ENCODE measurements at regions not wholly inside any gene's neighbourhood (a gene's known extent, or its start where the extent isn't known, plus 50 kb on each side); places are given as distances from the start of the nearest gene placed in this dataset.

DNA sequence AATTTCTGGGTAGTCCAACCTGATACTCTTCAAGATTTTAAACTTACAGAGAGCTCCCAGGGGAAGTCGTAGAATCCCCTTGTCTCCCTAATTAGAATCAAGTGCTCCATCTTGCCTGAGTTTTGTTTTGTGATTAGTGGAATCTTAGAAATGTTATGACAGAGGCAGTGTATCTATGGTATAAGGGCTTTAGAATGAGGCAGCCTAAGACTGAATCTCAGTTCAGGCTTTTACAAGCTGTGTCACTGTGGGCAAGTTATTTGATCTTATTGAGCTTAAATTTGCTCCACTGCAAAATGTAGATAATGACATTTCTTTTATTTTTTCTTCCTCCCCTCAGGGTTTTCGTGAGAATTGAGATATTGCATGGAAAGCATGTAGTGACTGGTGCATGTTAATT is 215.5 kb downstream of the POSTN start (continued):
- TF ChIP-seq ZNF462 (CRISPR knock-in tag; IDR thresholded peaks at IDR 0.05), result no peak
- TF ChIP-seq POLR2AphosphoS5 (IDR thresholded peaks at IDR 0.05; ENCODE audit: low read depth), result no peak
- no peak for TF ChIP-seq EZH2 (IDR thresholded peaks at IDR 0.05; ENCODE audit: low read depth, unreplicated experiment)

DNA sequence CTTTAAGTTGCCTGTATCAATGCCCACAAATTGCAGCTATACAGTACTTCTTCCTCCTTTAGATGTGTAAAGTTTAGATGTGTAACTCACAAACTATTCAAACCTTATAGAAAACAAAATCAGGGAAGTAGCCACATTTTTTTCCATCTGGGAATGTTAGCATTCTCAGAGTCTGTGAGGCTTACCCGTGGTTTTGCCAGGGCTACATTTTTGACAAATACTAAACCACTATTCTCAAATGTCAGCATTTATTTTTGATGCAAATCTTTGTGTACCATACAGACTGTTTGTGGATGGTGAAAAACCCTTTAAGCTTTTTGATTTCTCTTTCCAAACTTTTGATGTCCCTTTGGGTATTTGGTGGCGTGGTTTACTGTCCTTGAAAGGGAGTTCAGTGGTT is 216.4 kb downstream of the POSTN start:
- Histone ChIP-seq H3K27me3 (ENCODE audit: insufficient read depth) (no peaks in the 10 kb centered on the region), H3F3A (replicated peaks; ENCODE audit: low read depth) (no peaks in the 10 kb centered on the region), H3K4me2 (no peak overlapping the region), H3K4me3 (no peak overlapping the region), H3K36me3 (ENCODE audit: insufficient read depth) (no peaks in the 10 kb centered on the region), H3K4me1 (ENCODE audit: insufficient read depth) (peaks cover 11% of the 10 kb centered on the region; the same call in 1 of the 2 replicates), H3K79me2 (replicated peaks; ENCODE audit: insufficient read depth) (no peaks in the 10 kb centered on the region), H3K9me2 (ENCODE audit: insufficient read depth) (no peaks in the 10 kb centered on the region), H2AFZ (no peak overlapping the region), H3K27ac (ENCODE audit: low read depth) (no peak overlapping the region), H4K20me1 (replicated peaks; ENCODE audit: insufficient read depth) (no peaks in the 10 kb centered on the region)
- Mint-ChIP-seq H3K9me3 (no peaks in the 10 kb centered on the region), H3K4me1 (peaks cover 15% of the 10 kb centered on the region), H3K36me3 (ENCODE audit: low read depth) (no peaks in the 10 kb centered on the region), H3K4me3 (no peak overlapping the region), H3K27me3 (ENCODE audit: insufficient read depth, low read depth, poor library complexity) (no peaks in the 10 kb centered on the region), H3K27ac (no peak overlapping the region)
- no peak for DNase-seq (ENCODE audit: low spot score)
- ATAC-seq, result no peak
- no peak for TF ChIP-seq ZNF114 (CRISPR knock-in tag; IDR thresholded peaks at IDR 0.05)

DNA sequence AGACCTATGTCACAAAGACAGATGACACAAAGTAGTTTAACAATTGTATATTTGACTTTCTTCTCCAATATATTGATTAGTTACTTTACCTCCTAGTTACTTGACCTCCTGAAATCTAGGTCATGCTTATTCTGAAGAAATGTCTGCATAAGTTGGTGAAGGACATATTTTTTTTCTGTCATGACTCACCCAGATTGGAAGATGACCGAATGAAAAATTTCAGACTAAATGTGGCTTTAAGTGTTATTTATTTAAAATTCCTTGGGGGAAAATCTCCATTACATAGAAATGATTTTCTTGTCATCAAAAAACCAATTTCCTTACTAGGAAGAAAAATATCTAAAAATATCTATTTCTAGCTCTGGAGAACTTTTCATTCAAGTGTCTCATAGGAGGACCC is 217.1 kb downstream of the POSTN start:
- no peaks in the 10 kb centered on the region for H3K79me2 ChIP-seq (replicated peaks; ENCODE audit: insufficient read depth)
- no peaks in the 10 kb centered on the region for H4K20me1 ChIP-seq (replicated peaks; ENCODE audit: insufficient read depth)
- no peak overlapping the region for H3K4me3 ChIP-seq
- DNase-seq (ENCODE audit: low spot score) (no peak), ATAC-seq (no peak)
- no peaks in the 10 kb centered on the region for H3K36me3 ChIP-seq (ENCODE audit: insufficient read depth)
- no peaks in the 10 kb centered on the region for H3K36me3 Mint-ChIP-seq (ENCODE audit: low read depth)
- no peaks in the 10 kb centered on the region for H3F3A ChIP-seq (replicated peaks; ENCODE audit: low read depth)
- H3K9me2 ChIP-seq (ENCODE audit: insufficient read depth), result no peaks in the 10 kb centered on the region
- H3K4me2 ChIP-seq, result no peak overlapping the region
- no peak overlapping the region for H3K27ac Mint-ChIP-seq
- H3K27me3 ChIP-seq (ENCODE audit: insufficient read depth), result no peaks in the 10 kb centered on the region
- H3K27me3 Mint-ChIP-seq (ENCODE audit: insufficient read depth, low read depth, poor library complexity), result no peaks in the 10 kb centered on the region
- peaks cover 11% of the 10 kb centered on the region; the same call in 1 of the 2 replicates for H3K4me1 ChIP-seq (ENCODE audit: insufficient read depth)
- H2AFZ ChIP-seq, result no peak overlapping the region
- no peaks in the 10 kb centered on the region for H3K9me3 Mint-ChIP-seq
- no peak overlapping the region for H3K27ac ChIP-seq (ENCODE audit: low read depth)
- no peak overlapping the region for H3K4me3 Mint-ChIP-seq
- peaks cover 15% of the 10 kb centered on the region for H3K4me1 Mint-ChIP-seq
- TF ChIP-seq, protein P1, sequence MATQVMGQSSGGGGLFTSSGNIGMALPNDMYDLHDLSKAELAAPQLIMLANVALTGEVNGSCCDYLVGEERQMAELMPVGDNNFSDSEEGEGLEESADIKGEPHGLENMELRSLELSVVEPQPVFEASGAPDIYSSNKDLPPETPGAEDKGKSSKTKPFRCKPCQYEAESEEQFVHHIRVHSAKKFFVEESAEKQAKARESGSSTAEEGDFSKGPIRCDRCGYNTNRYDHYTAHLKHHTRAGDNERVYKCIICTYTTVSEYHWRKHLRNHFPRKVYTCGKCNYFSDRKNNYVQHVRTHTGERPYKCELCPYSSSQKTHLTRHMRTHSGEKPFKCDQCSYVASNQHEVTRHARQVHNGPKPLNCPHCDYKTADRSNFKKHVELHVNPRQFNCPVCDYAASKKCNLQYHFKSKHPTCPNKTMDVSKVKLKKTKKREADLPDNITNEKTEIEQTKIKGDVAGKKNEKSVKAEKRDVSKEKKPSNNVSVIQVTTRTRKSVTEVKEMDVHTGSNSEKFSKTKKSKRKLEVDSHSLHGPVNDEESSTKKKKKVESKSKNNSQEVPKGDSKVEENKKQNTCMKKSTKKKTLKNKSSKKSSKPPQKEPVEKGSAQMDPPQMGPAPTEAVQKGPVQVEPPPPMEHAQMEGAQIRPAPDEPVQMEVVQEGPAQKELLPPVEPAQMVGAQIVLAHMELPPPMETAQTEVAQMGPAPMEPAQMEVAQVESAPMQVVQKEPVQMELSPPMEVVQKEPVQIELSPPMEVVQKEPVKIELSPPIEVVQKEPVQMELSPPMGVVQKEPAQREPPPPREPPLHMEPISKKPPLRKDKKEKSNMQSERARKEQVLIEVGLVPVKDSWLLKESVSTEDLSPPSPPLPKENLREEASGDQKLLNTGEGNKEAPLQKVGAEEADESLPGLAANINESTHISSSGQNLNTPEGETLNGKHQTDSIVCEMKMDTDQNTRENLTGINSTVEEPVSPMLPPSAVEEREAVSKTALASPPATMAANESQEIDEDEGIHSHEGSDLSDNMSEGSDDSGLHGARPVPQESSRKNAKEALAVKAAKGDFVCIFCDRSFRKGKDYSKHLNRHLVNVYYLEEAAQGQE (IDR thresholded peaks at IDR 0.05; ENCODE audit: unreplicated experiment), result no peak
- no peak for TF ChIP-seq NANOG (IDR thresholded peaks at IDR 0.05; ENCODE audit: borderline replicate concordance)
- no peak for TF ChIP-seq JUNB (IDR thresholded peaks at IDR 0.05; ENCODE audit: unreplicated experiment)
- no peak for TF ChIP-seq EZH2phosphoT487 (IDR thresholded peaks at IDR 0.05; ENCODE audit: unreplicated experiment)

Measured in GM23338 (cell line).